ENCODE measurements at regions not wholly inside any gene's neighbourhood (a gene's known extent, or its start where the extent isn't known, plus 50 kb on each side); places are given as distances from the start of the nearest gene placed in this dataset.

DNA sequence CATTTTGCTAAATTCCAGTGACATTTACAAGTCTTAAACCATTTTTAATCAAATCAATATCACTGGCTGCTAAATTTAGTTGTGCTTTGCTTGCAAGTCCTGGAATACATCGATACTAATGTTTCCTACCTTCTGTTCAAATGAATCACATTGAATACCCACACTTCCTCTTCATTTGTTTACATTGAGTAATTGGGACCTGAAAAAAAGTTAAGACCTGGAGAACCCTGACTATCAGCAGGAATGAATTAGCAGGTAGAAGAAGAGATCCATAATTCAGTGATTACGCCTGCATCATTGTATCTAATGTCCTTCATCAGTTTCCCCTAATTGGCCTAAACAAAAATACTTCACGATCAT lies 369.3 kb downstream of the ETNK1 start:
- TF ChIP-seq, protein P1, sequence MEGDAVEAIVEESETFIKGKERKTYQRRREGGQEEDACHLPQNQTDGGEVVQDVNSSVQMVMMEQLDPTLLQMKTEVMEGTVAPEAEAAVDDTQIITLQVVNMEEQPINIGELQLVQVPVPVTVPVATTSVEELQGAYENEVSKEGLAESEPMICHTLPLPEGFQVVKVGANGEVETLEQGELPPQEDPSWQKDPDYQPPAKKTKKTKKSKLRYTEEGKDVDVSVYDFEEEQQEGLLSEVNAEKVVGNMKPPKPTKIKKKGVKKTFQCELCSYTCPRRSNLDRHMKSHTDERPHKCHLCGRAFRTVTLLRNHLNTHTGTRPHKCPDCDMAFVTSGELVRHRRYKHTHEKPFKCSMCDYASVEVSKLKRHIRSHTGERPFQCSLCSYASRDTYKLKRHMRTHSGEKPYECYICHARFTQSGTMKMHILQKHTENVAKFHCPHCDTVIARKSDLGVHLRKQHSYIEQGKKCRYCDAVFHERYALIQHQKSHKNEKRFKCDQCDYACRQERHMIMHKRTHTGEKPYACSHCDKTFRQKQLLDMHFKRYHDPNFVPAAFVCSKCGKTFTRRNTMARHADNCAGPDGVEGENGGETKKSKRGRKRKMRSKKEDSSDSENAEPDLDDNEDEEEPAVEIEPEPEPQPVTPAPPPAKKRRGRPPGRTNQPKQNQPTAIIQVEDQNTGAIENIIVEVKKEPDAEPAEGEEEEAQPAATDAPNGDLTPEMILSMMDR (optimal IDR thresholded peaks at IDR 0.05 in 1 of 3, IDR thresholded peaks at IDR 0.05 in 1 of 3, conservative IDR thresholded peaks at IDR 0.05 in 1 of 3; ENCODE audit: extremely low read depth in 1 of 3, insufficient read depth in 2 of 3, low read length in 3 of 3) = no peak
- TF ChIP-seq EZH2 (IDR thresholded peaks at IDR 0.05; ENCODE audit: low read length) = no peak

All from keratinocyte (primary cell).